ENCODE measurements at regions not wholly inside any gene's neighbourhood (a gene's known extent, or its start where the extent isn't known, plus 50 kb on each side); places are given as distances from the start of the nearest gene placed in this dataset.

DNA sequence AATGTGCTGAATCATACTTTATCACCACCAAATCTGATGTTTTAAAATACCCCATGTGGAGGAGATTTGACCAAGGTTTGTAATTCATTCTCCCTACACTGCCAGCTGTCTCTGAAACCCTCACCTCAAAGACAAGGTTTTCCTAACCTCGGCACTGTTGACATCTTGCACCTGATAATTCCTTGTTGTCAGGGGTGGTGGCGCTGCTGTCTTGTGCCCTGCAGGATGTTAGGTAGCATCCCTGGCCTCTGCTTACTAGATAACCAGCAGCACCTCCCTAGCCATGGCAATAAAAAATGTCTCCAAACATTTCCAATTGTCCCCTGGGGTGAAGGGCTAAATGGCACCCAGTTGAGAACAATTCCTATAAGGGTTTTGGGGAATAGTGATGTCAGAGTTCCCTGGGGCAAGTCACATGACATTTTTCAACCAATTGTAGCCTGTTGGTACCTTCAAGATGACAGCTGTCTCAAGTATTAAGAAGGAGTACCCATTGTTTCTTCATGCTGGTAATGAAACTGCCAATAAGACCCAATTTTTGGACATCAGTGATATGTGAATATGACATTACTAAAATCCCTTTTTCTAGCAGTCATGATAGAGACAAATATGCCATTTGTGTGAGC lies 160.6 kb upstream of the PLCXD3 start:
- DNase-seq, result no peak

GRCh38 chr5:41670216-41670615 lies 159.8 kb upstream of the PLCXD3 start:
- no peak for DNase-seq

GRCh38 chr5:41661254-41661653 lies 150.9 kb upstream of the PLCXD3 start:
- DNase-seq, result no peak

DNA sequence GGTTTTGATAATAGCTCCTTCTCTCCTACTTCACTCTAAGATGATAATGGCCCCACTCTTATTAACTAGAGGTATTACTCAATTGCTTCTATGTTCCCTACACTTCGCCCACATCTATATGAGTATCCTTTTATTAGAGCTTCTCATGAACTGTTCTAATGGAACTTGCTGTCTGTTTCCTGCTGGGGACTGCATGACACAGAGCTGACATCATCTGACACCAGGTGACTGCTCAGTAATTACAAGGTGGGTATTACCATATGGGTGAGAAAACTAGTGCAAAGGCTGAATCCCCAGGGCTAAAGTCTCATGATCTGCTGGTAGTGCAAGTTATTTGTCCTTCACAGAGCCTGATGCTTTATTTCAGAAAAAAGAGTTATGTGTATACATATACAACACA lies 146.2 kb upstream of the PLCXD3 start:
- DNase-seq, result no peak

GRCh38 chr5:41650131-41650530 lies 139.7 kb upstream of the PLCXD3 start:
- DNase-seq, result no peak

- no peak for DNase-seq
Measured at GRCh38 chr5:41649659-41650058, 139.3 kb upstream of the PLCXD3 start.

- no peak for DNase-seq
Measured at GRCh38 chr5:41648996-41649395, 138.6 kb upstream of the PLCXD3 start.

DNA sequence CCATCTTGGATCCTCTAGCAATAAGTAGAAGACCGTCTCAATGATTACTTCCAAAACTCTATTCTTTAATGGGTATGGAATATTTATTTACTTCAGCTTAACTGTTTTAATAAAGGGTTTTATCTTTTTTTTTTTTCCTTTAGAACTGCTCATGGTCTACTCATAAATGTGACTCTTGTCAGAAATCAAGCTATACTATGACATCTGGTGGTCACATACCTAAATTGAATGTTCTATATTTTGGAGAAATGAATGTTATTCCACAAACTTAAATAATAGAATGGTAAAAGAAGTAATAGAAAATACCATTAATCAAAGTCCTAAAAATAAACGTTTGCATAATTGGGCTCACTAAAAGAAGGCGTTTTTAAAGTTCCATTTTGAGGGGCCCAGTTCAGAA lies 131.2 kb upstream of the PLCXD3 start:
- DNase-seq, result no peak

DNA sequence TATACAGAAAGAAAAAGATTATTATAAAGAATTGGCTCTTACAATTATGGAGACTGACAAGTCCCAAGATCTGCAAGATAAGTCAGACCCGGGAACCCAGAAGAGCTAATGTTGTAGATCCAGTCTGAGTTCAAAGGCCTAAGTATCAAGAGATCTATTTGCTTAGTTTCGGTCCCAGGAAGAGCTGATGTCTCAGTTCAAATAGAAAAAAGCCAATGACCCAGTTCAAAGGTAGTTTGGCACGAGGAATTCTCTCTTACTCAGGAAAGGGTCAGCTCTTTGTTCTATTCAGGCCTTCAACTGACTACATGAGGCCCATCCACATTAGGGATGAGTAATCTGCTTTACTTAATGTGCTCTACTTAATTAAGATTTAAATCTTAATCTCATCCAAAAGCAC lies 128.3 kb upstream of the PLCXD3 start:
- DNase-seq, result no peak

GRCh38 chr5:41637869-41638268 lies 127.5 kb upstream of the PLCXD3 start:
- no peak for DNase-seq

- no peak for DNase-seq
Measured at GRCh38 chr5:41637424-41637823, 127.0 kb upstream of the PLCXD3 start.

GRCh38 chr5:41636605-41637004 lies 126.2 kb upstream of the PLCXD3 start:
- no peak for DNase-seq

DNA sequence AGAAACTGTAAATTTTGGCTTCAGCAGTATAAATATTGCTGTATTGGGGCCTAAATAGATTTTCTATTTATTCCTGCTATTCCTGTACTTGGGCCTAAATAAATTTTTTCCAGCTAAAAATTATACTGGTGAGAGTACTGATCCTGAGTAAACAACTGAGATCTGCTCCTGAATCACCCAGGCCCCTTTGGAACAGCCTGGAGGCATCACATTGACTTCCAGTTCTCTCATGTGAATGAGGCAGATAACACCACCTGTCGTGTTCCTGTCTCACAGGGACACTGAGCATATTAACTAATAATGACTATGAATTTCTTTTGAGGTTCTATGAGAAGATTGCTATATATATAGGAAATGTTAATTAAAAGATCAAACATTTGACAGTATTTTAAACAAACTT lies 119.5 kb upstream of the PLCXD3 start:
- no peak for DNase-seq

GRCh38 chr5:41625571-41625970 lies 115.2 kb upstream of the PLCXD3 start:
- DNase-seq, result no peak

GRCh38 chr5:41621420-41621819 lies 111.0 kb upstream of the PLCXD3 start:
- no peak for DNase-seq

DNA sequence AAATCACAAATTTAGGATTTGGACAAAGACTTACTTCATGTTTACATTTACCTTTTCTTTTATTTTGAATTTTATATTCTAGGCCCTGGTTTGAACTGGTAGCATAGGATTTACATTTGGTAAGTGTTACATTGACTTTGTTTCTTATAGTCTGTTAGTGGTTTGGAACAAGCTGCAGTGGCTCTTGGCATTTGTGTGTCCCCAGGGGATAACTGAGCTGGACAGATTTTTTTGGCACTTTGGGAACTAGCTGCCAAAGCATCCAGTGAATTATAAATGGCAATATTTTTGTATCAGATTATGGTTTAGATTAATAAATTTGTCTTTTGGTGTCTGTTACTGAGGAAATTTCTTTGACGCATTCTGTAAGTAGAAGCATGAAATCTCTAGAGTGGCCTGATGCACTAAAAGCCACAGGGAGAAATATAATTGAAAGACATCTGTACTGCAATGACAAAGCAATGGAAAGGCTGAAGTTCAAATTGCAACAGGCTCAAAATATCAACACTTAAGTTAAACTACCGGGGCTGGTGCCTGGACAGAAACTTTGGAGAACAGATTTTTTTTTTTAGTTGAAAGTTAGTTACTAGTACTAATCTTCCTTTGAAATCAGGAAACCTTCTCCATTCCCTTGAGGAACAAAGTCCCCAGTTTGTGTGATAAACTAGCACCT lies 107.6 kb upstream of the PLCXD3 start:
- no peak for DNase-seq

DNA sequence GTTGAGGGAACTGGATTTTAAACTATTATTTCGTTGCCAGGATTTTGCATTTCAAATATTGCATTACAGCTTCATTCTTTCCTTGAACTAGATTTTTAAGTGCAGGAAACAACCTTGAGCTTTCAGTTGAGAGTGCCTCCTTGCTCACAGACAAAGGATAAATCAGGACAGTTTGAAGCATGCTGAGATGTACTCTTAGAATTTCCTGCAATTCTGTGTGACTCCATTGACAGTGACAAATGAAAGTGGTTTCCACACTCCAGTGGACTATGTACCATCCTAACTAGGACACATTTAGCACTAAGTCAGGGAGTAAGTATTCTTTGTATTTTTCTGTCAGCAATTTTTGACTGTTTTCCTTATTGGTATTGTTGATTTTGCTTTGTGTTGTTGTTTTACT lies 100.0 kb upstream of the PLCXD3 start:
- no peak for DNase-seq

DNA sequence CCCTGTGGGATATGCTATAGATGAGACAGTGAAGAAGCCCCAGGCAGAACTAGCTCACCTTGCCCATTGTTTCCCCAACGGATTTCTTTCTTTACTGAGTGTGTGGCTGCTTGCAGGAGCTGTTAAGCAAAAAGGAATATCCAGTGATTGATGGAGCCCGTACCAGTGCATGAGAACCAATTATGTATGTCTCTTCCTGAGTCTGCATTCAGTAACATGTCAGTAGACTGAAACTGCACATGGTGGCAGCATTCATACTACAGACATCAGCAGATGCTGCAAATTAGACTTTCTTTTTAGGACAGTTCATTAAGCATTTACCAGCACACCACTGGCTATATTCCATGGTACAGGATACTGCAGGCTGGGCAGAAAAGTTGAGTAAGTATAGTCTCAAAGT lies 90.3 kb upstream of the PLCXD3 start:
- no peak for DNase-seq

DNA sequence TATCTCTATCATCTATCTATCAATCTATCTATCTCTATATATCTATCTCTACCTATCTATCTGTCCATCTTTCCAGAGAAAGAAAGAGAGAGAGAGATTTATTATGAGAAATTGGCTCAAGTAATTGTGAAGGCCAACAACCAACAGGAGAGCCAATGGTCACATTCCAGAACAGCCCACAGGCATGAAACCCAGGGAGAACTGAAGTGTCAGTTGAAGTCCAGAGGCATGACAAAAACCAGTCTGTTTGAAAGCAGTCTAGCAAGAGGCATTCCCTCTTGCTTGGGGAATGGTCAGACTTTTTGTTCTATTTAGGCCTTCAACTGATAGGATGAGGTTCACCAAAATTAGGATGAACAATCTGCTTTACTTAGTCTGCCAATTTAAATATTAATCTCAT lies 87.6 kb upstream of the PLCXD3 start:
- DNase-seq, result peak; percentile 1

DNA sequence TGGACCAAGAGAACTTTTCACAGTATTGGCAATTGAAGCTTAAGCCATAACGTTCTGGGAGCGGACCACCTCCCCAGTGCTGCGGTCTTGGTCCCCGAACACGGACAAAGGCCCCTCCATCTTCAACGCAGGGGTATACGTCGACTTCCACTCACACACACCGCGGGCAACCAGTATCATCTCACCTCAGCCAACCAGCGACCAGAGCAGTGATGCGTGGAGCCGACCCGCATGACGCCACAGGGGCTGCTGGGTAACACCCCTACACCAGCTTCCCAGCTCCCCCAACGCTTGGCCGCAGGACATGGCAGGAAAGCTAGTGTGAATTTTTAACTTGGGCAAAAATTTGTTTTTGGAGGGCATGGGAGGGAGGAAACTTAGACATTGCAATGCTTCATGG lies 77.3 kb upstream of the PLCXD3 start:
- DNase-seq, result no peak

DNA sequence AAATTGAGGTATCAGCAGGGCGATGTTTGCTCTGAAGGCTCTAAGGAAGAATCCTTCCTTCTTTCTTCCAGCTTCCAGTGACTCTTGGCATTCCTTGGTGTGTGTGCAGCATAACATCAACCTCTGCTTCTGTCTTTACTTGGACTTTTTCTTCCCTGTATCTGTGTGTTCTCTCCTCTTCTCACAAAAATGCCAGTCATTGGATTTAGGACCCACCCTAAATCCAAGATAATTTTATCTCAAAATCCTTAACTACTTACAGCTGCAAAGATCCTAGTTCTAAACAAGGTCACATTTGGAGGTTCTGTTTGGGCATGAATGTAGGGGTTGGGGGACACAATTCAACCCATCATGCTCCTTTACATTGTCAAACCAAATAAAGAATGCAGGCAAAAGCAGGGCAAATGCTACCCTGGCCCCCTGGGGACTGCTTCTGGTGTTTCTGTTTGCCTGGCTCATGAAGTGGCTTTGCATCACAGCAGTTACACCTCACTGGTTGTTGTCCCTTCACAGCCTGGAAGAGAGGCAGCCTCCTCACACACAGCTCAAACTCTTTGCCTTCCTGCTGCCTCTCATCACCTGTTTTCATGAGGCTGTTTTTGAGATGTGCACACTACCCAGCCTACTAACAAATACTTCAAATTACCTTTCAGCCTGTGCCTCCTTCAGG lies 64.8 kb upstream of the PLCXD3 start:
- DNase-seq, result no peak

DNA sequence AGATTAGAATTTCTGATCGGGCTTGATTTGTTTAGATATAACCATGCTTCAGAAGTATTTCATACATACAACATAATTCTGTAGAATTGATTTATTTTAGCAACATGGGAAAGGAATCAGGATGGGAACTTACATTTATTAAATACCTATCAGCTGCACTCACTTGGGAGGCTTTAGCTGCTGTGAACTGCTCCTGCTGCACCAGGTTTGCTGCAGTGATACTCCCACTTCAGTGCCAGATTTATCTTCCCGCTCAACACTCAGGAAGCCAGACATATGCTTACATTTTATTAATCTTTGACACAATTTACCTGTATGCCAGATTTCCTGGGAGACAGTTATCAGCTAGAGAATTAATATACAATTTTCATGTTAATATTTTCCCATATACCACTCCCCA lies 64.0 kb upstream of the PLCXD3 start:
- no peak for DNase-seq

Data from amniotic stem cell (primary cell).